ENCODE measurements at regions not wholly inside any gene's neighbourhood (a gene's known extent, or its start where the extent isn't known, plus 50 kb on each side); places are given as distances from the start of the nearest gene placed in this dataset.

DNA sequence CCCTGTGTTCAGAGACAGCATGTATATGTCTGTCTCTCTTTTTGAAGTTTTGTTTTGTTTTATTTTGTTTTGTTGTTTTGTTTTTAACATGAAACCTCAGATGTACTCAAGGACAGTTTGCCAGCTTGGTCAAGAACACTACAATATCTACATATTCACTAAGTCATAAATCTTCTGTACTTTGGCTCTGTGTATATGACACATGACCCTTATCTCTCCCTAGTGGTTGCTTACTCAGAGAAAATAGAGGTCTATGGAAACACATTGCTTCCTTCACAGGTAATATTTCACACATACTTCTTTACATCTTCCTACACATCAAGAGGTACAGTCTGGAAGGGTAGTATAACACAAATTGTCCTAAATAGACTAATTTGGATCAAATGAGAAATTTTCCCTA is 312.6 kb upstream of the VRK2 start:
- H3K27me3 ChIP-seq, result no peaks in the 10 kb centered on the region
- no peaks in the 10 kb centered on the region for H3K36me3 ChIP-seq (replicated peaks in 1 of 2; ENCODE audit: insufficient read depth in 1 of 2, low read depth in 2 of 2)

DNA sequence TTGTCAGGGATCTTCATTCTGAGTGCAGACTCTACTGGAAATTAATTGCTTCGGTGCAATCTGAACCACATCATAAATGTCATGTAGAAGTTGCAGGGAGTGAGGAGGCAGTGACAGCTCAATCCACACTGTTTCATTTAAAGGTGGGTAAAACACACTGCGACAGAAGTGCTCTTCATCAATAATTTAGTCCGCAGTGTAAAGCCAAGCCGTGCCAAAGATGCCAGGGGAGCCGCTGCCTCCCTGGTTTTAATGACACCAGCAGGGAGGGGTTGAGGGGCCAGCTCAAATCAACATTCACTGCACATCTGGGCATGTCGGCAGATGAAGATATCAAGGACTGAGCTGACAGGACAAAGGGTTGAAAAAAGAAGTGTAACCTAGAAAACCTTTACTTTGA is 305.7 kb upstream of the VRK2 start:
- ATAC-seq (no peak), DNase-seq (no peak)
- Histone ChIP-seq H3K27ac (no peak overlapping the region), H3K9me3 (no peaks in the 10 kb centered on the region), H3K36me3 (replicated peaks in 1 of 2; ENCODE audit: insufficient read depth in 1 of 2, low read depth in 2 of 2) (no peaks in the 10 kb centered on the region), H3K27me3 (no peaks in the 10 kb centered on the region), H3K4me3 (no peak overlapping the region), H3K4me1 (no peaks in the 10 kb centered on the region)
- TF ChIP-seq, protein P1, sequence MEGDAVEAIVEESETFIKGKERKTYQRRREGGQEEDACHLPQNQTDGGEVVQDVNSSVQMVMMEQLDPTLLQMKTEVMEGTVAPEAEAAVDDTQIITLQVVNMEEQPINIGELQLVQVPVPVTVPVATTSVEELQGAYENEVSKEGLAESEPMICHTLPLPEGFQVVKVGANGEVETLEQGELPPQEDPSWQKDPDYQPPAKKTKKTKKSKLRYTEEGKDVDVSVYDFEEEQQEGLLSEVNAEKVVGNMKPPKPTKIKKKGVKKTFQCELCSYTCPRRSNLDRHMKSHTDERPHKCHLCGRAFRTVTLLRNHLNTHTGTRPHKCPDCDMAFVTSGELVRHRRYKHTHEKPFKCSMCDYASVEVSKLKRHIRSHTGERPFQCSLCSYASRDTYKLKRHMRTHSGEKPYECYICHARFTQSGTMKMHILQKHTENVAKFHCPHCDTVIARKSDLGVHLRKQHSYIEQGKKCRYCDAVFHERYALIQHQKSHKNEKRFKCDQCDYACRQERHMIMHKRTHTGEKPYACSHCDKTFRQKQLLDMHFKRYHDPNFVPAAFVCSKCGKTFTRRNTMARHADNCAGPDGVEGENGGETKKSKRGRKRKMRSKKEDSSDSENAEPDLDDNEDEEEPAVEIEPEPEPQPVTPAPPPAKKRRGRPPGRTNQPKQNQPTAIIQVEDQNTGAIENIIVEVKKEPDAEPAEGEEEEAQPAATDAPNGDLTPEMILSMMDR (IDR thresholded peaks at IDR 0.05), result no peak
- no peak for TF ChIP-seq POLR2A (IDR thresholded peaks at IDR 0.05)
- WGBS, 2 donors, result 74 to 81% methylated on average over 6 of the region's 6 CpGs
- intact Hi-C loops (cut with DNase I), result no loop called here

More for the DNA sequence above, 312.6 kb upstream of the VRK2 start:
- Histone ChIP-seq H3K9me3 (no peaks in the 10 kb centered on the region), H3K4me3 (no peak overlapping the region), H3K4me1 (no peaks in the 10 kb centered on the region), H3K27ac (no peak overlapping the region)
- intact Hi-C loops (cut with DNase I), result no loop called here
- DNase-seq, result no peak
- TF ChIP-seq, protein P1 (IDR thresholded peaks at IDR 0.05), result no peak
- no peak for TF ChIP-seq POLR2A (IDR thresholded peaks at IDR 0.05)
- no peak for ATAC-seq

DNA sequence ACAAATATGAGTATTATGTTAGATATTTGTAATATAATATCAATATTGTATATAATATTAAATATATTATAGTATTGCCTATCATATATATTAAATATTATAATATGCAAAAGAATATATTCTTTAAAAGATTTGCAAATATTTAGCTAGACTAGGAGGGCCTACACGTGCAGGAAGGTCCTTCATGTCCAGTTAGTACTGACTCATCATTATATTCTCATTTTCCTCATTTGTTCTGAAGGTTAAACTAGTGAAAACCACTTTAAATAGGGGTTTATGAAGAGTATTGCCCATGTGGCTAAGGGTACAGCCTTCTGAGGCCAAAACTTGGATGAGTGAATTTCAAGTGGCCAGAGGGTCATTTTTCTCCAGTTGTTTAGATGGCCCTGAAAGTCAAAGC is 293.0 kb upstream of the VRK2 start:
- TF ChIP-seq, protein P1 (IDR thresholded peaks at IDR 0.05), result no peak
- TF ChIP-seq POLR2A (IDR thresholded peaks at IDR 0.05), result no peak
- Histone ChIP-seq H3K36me3 (replicated peaks in 1 of 2; ENCODE audit: insufficient read depth in 1 of 2, low read depth in 2 of 2) (no peaks in the 10 kb centered on the region), H3K27ac (no peak overlapping the region), H3K27me3 (no peaks in the 10 kb centered on the region), H3K4me3 (no peak overlapping the region), H3K4me1 (no peaks in the 10 kb centered on the region), H3K9me3 (no peaks in the 10 kb centered on the region)
- WGBS, 2 donors, result 74 to 85% methylated on average over 1 of the region's 1 CpG
- ATAC-seq (no peak), DNase-seq (no peak)
- intact Hi-C loops (cut with DNase I), result no loop called here

DNA sequence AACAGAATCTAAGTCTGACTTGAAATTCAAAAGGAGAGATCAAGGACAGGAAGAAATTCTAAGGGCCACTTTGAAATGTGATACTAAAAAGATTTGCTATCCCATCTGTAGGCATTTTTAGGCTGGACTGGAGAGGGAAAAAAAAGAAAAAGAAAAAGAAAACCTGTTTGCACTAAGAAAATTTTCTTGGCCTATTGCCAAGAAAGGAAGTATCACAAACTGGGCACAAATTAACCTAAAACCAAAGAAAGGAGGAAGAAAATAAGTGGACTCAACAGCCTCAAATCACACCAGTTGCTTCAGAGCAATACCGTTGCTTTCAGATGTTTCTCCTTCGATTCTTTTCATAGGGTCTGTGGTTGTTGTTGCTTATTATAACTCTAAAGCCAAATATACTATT is 287.9 kb upstream of the VRK2 start:
- WGBS, 2 donors, result 57 to 71% methylated on average over 2 of the region's 2 CpGs
- H3K9me3 ChIP-seq, result no peaks in the 10 kb centered on the region
- no peak overlapping the region for H3K27ac ChIP-seq
- H3K4me3 ChIP-seq, result no peak overlapping the region
- no peak for TF ChIP-seq POLR2A (IDR thresholded peaks at IDR 0.05)
- TF ChIP-seq, protein P1 (IDR thresholded peaks at IDR 0.05), result no peak
- H3K4me1 ChIP-seq, result peaks cover 18% of the 10 kb centered on the region
- H3K27me3 ChIP-seq, result no peaks in the 10 kb centered on the region
- ATAC-seq, result no peak
- DNase-seq, result no peak
- no peaks in the 10 kb centered on the region for H3K36me3 ChIP-seq (replicated peaks in 1 of 2; ENCODE audit: insufficient read depth in 1 of 2, low read depth in 2 of 2)
- intact Hi-C loops (cut with DNase I), result no loop called here

DNA sequence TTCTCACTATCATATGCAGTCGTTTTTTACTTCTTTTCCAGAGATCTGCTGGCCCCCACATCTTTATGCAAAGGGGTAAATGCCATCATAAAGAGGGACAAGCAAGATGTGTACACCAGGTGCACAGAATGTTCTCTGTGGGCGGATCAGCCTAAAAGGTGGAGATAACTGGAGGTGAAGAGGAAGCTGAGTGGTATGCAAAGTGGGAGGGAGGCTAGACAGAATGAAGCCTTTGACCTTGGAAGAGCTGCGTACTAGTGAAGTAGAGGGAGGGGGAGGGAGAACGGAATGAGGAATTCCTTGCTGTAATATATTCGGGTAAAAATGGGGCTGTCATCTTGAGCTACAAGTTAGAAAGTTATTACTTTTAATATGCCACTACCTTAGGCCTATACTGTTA is 287.5 kb upstream of the VRK2 start:
- Histone ChIP-seq H3K9me3 (no peaks in the 10 kb centered on the region), H3K4me3 (no peak overlapping the region), H3K36me3 (replicated peaks in 1 of 2; ENCODE audit: insufficient read depth in 1 of 2, low read depth in 2 of 2) (no peaks in the 10 kb centered on the region), H3K27ac (no peak overlapping the region), H3K4me1 (peaks cover 18% of the 10 kb centered on the region), H3K27me3 (no peaks in the 10 kb centered on the region)
- DNase-seq (no peak), ATAC-seq (peak; percentile 5)
- TF ChIP-seq, protein P1 (IDR thresholded peaks at IDR 0.05), result no peak
- TF ChIP-seq POLR2A (IDR thresholded peaks at IDR 0.05), result no peak
- intact Hi-C loops (cut with DNase I), result no loop called here
- 20 to 32% methylated on average over 5 of the region's 5 CpGs for WGBS, 2 donors
